ENCODE measurements at regions not wholly inside any gene's neighbourhood (a gene's known extent, or its start where the extent isn't known, plus 50 kb on each side); places are given as distances from the start of the nearest gene placed in this dataset.

- DNase-seq (ENCODE audit: low read depth in 2 of 2) = no peak
These were observed 135.3 kb upstream of the KCNG1 start for GRCh38 chr20:51158226-51158625.

DNA sequence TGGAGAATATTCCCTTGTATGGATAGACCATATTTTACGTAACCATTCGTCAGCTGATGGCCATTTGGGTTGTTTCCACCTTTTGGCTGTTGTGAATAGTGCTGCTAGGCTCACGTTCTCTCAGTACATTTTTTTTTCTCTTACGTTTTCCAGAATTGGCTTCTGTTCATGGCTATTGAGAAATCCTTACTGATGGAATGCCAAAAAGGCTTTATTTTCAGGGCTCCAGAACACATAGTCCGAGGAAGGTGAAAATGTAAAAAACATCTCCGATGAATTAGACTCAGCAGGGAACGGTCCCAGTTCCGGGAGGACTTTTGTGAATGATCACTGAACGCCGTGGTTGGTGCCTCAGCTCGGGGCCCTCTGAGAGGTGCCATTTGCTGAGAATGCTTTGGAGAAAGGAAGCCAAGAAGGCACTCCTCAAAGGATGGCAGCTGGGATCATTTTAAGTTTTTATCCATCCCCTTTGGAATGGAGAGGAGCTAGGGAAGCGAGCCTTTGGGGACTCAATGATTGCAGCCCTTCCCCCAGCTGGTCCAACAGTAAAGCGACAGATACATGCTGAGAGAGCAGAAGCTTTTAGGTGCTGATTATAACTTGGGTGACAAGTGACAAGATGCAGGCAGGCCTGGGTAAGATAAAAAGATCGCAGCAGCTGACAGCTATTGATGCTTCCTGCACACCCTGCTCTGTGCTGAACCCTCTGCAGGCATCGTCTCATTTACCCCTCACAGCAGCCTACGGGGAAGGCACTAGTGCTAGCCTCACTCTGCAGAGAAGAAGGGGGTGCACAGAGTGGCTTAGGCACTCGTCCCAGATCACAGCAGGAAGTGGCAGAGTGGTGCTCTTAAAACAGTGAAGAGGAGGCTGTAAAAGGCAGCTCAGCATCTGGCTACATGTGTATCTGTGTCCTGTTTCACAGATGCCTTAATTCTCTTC lies 133.4 kb upstream of the KCNG1 start:
- DNase-seq (ENCODE audit: low read depth in 2 of 2) = no peak

GRCh38 chr20:51154708-51155690 lies 132.1 kb upstream of the KCNG1 start:
- DNase-seq (ENCODE audit: low read depth in 2 of 2) = no peak

GRCh38 chr20:51153867-51154707 lies 131.2 kb upstream of the KCNG1 start:
- DNase-seq (ENCODE audit: low read depth in 2 of 2) = no peak

DNA sequence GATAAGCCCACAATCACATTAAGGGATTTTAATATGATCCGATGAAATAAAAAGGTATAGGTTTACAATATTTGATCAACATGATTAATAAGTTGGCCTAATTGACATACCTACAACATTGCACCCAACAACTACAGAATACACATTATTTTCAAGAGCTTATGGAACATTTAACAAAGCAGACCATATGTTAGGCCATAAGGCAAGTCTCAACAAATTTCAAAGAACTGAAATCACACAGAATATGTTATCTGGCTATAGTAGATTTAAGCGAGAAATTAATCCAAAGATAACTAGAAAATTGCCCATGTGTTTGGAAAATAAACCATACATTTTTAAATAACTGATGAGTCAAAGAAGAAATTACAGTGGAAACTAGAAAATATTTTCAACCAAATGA lies 126.0 kb upstream of the KCNG1 start:
- DNase-seq (ENCODE audit: low read depth in 2 of 2) = no peak

DNA sequence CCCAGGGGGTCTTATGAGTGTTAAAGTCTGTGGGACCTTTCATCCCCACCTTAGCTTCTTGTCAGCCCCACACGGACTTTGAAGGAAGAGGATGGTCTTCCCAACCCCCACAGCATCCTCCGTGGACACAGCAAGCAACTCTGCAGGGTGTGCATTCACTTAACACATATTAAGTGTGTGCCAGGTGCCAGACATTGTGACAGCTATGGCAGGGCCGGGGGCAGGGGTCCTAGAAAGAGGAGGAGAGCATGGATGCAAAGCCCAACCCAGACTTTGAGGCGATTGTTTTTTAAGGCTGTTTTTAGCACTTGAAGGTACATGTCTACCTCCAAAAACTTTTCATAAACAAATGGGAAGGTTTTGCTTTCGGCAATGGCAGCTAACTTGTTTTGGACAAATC lies 121.6 kb upstream of the KCNG1 start:
- no peak for DNase-seq (ENCODE audit: low read depth in 2 of 2)

GRCh38 chr20:51143652-51144051 lies 120.7 kb upstream of the KCNG1 start:
- no peak for DNase-seq (ENCODE audit: low read depth in 2 of 2)

DNA sequence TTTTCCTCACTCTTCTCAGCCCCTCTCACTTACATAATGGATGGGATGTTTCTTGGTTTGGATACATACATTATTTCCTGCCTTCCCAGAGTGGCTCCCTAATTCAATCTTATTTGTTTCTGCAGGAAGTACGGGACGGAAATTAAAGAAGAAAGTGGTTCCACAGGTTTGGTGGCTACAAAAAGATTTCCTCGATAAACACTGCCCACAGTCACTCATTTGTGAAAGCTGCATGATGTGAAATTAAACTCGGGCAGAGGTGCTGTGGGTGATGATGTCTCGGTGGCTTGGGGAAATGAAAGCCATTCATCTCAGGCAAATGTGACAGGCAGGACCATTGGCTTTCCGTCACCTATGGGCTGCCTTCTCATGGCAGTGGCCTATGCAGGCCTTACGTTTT lies 119.5 kb upstream of the KCNG1 start:
- no peak for DNase-seq (ENCODE audit: low read depth in 2 of 2)

GRCh38 chr20:51140671-51141070 lies 117.8 kb upstream of the KCNG1 start:
- no peak for DNase-seq (ENCODE audit: low read depth in 2 of 2)

- no peak for DNase-seq (ENCODE audit: low read depth in 2 of 2)
These were observed 117.0 kb upstream of the KCNG1 start for GRCh38 chr20:51139891-51140290.

DNA sequence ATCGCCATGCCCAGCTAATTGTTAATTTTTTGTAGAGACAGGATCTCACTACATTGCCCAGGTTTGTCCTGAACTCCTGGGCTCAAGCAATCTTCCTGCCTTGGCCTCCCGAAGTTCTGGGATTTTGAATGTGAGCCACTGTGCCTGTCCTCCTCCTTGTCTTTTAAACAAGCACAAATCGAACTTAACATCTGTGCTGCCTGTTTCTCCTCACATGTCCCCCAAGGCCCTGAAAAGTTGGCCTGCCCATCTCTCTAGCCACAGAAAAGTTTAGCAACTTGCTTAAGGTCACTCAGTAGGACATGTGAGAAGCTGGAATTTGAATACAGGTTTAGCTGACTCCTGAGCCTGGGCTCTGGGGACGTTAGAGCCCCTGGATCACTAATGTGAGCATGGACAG lies 115.7 kb upstream of the KCNG1 start:
- no peak for DNase-seq (ENCODE audit: low read depth in 2 of 2)

DNA sequence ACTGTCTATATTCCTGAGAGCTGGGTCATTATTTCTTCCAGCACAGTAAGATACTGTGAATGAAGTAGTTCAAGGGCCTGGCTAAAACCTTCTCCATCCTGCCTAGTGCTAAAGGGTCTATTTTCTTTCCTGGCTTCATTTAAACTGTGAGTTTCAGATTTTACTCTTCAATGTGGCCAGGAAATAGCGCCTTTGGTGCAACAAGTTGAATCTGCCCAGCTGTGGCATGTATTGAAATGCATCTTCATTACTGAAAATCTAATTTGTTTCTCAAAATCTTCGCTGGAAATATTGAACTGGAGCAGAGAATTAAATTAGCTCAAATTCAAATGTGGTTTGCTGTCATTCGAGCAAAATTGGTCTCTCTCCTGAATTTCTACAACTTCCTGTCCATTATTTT lies 114.6 kb upstream of the KCNG1 start:
- DNase-seq (ENCODE audit: low read depth in 2 of 2) = no peak

- no peak for DNase-seq (ENCODE audit: low read depth in 2 of 2)
These were observed 113.2 kb upstream of the KCNG1 start for GRCh38 chr20:51135926-51136715.

DNA sequence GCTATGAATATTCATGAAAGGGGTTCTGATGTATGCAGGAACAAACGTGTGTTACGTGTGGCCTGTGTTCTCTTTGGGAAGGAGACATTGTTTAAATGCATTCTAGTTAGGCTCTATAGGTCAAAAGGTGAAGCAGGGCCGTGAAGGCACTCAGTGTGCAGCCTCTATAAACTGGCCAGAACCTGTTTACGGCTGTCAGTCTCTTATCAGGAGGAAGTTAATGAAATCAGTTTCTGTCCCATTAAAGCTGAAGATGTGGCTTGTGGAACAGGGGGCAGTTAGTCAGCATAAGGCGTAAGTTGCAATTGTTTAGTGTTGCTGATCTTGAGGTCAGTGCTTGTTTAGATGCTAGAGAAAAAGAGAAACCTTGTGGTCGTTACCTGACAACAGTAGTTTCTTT lies 111.5 kb upstream of the KCNG1 start:
- DNase-seq (ENCODE audit: low read depth in 2 of 2) = no peak

DNA sequence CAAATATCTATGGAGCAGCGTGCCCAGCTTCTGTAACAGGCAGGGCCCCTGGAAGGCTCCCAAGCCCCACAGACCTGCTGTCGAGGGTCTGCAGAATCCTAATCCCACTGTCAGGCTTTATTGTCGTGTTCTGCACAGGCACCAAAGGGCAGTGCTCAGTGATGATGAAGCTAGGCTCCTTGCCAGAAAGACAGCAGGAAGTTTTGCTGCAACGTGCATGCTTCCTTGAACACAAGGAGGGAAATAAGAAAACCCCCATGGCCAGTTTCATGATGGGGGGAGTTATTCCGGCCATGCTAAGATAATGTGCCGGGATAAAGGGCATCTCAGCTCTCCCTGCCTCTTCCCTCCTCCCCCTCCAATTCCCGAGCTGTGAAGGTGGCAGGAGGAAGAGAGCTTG lies 109.4 kb upstream of the KCNG1 start:
- DNase-seq (ENCODE audit: low read depth in 2 of 2) = no peak

DNA sequence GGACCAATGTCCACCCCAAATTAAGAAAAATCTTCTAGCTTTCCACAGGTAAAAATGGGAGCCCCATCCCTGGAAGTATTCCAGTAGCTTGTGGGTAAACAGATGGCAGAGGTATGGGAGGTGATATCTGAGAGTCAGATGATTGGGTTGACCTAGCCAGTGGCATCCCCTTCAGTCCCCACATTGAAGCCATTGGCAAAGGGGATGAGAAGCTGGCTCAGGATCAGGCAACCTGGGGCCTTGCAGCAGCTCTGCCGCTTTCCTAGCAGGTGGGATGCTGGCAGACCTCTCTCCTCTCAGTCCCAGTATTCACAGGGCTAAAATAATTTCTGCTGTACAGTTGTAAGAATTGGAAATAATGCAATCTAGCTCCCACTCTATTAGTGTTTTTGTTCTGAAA lies 108.9 kb upstream of the KCNG1 start:
- DNase-seq (ENCODE audit: low read depth in 2 of 2) = no peak

DNA sequence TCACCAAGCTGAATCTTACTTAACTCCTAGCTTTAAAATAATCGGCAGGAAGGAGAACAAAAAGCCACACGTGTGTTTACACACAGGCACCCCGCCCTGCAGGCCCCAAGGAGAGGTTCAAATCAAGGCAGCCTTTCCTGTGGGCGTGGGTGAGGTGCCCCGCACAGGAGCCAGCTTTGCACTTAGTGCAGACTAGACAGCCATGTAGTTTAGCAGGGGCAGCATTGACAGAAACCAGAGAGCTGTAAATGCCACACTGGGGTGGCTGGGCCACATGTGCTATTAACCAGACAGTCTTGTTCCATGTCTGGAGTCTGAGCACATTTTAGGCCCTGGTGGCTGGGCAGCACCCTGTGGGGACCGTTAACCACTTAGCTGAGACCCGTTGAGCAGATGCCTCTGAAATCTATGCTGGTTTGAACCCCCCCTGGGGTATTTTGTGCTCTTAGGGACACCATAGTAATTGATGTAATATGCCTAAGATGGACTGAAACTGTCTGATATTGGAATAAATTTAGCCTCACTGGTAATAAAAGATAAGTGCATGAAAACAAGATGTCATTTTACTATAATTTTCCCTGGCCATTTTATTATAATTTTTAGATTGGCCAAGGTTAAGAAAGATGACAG lies 106.4 kb upstream of the KCNG1 start:
- no peak for DNase-seq (ENCODE audit: low read depth in 2 of 2)

- DNase-seq (ENCODE audit: low read depth in 2 of 2) = peak in 1 of 2 donors; percentile 14
These were observed 105.3 kb upstream of the KCNG1 start for GRCh38 chr20:51128198-51128597.

DNA sequence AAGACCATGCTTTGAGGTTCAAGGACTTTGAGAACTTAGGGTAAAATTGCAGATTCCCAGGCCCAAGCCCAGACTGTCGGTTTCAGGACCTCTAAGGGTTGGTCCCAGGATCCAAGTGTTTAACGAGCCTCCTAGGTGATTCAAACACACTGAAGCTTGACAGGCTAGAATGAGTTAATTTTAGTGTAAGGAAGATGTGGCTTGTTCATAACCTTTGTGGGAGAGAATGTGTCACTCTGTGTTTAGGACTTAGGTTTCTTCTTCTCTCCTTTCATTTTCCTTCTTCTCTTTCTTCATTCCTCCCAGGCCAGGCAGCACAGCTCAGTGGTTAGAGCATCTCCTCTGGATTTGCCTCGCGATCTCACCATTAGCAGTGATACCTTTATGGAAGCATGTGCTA lies 104.8 kb upstream of the KCNG1 start:
- DNase-seq (ENCODE audit: low read depth in 2 of 2) = no peak

DNA sequence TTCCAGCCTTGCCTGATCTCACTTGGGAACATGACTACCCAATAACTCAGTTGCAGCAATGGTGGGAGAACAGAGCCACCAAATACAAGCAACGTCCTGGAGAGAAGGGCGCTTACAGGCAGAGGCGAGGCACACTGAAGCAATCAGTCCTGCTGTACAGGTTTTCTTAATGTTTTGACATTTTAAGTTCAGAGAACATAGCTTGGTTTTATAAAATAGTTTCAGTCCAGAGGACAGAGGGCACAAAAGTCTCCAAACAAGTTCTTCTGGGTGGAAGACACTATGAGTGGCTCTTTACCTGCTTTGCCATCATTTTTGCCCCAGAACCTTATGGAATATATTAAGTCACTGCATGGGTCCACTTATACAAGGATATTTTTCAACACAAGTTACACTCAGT lies 103.4 kb upstream of the KCNG1 start:
- DNase-seq (ENCODE audit: low read depth in 2 of 2) = no peak

Data from stimulated activated CD8-positive, alpha-beta memory T cell treated with anti-CD3 and anti-CD28 coated beads, Interleukin-15, amount 100 ng/mL, for 48 hours (primary cell).